Ovary (tissue), 3 donors: ENCODE measurements at regions not wholly inside any gene's neighbourhood (a gene's known extent, or its start where the extent isn't known, plus 50 kb on each side); places are given as distances from the start of the nearest gene placed in this dataset.

Source experiments
- CTCF ChIP-seq, 3 donors: fragments of 450-650 bp in 2 of 3; fragments of 200-600 bp in 1 of 3; IDR thresholded peaks; one replicate each; pipeline versions ENCODE4 v1.5.1 to v1.8.0; 2016 to 2022; ENCODE audit warnings: antibody characterized with exemption in 3 of 3, mild to moderate bottlenecking in 1 of 3
- EP300 ChIP-seq: sonication (generic); formaldehyde crosslinking; IDR thresholded peaks from one replicate; pipeline ENCODE4 v1.6.1; 2017; ENCODE audit warnings: antibody characterized with exemption
- POLR2A ChIP-seq: fragments of 450-650 bp; IDR thresholded peaks from one replicate; pipeline ENCODE4 v1.6.1; 2017; ENCODE audit warnings: antibody characterized with exemption, mild to moderate bottlenecking, moderate library complexity
- donor health status: DM: no; HTN: no; CAD: no.

GRCh38 chr5:158064334-158065123, 205.6 kb upstream of the CLINT1 start:
- no peak for TF ChIP-seq CTCF (IDR thresholded peaks at IDR 0.05)
- TF ChIP-seq POLR2A, result no peak
- TF ChIP-seq EP300, result no peak
